K562 (cell line): ENCODE measurements at regions not wholly inside any gene's neighbourhood (a gene's known extent, or its start where the extent isn't known, plus 50 kb on each side); places are given as distances from the start of the nearest gene placed in this dataset.
A peak's percentile ranks its signal among the peaks of the same experiment; 100 is the strongest.

Experiments used
- ATAC-seq: fragments of 200-7000 bp; cut with Tn5 transposase; 3 replicates; pipeline ENCODE4 v1.9.1; 2020; ENCODE audit warnings: moderate library complexity
- BruUV-seq: library from RNA; stranded (reverse); fragments of 400-500 nt; replicated peaks from 2 replicates; lab custom pipeline; 2021; lab: Mats Ljungman, UMichigan
- CTCF ChIA-PET: fragments of 300-600 bp; formaldehyde crosslinking; extraction: SDS; loops from one replicate; lab custom pipeline; 2021; ENCODE audit warnings: low intra/inter-chr PET ratio; lab: Yijun Ruan, JAX
- POLR2A ChIA-PET: fragments of 300-600, 350-650 bp; sonication (Branson Sonifier 250); formaldehyde crosslinking; extraction: SDS; loops from one replicate; lab custom pipeline; 2021; ENCODE audit warnings: antibody characterized with exemption, inconsistent platforms; lab: Yijun Ruan, JAX
- DNase-seq, 4 experiments: peaks; one replicate each; pipeline versions ENCODE4 v3.0.0 to v3.0.0-alpha.2; 2011 to 2018; ENCODE audit warnings: low spot score in 3 of 4, mixed read lengths in 3 of 4; ENCODE audit errors: extremely low read depth in 1 of 4
- FAIRE-seq: peaks from 2 replicates; lab custom pipeline; 2011; peaks lifted over from hg19 to GRCh38; lab: Jason Lieb, UNC
- H2AFZ ChIP-seq: 2 replicates; pipeline ENCODE4 v1.6.0; 2011; ENCODE audit warnings: low read depth, low read length, control low read depth, inconsistent platforms
- H3K27ac ChIP-seq: fragments of 200-600 bp; 3 replicates; pipeline ENCODE4 v1.8.0; 2011; ENCODE audit warnings: low read depth, mild to moderate bottlenecking, control low read depth, inconsistent platforms, low read length, moderate library complexity, mixed read lengths; ENCODE audit errors: extremely low read depth
- H3K27me3 ChIP-seq, 2 experiments: fragments of 300-600 bp in 1 of 2; 2 replicates in 1 of 2; 3 replicates in 1 of 2; pipeline versions ENCODE4 v1.6.0 to v1.8.0; 2011; ENCODE audit warnings: inconsistent platforms in 2 of 2, low read length in 2 of 2, mild to moderate bottlenecking in 1 of 2, mixed read lengths in 1 of 2, moderate library complexity in 1 of 2; ENCODE audit not compliant: control insufficient read depth in 2 of 2, insufficient read depth in 2 of 2
- H3K36me3 ChIP-seq: fragments of 300-600 bp; 3 replicates; pipeline ENCODE4 v1.8.0; 2011; ENCODE audit warnings: mild to moderate bottlenecking, low read length, inconsistent platforms; ENCODE audit not compliant: control insufficient read depth, insufficient read depth
- H3K4me1 ChIP-seq, 2 experiments: fragments of 200-600 bp in 1 of 2; replicated peaks in 1 of 2; 2 replicates in 1 of 2; 3 replicates in 1 of 2; pipeline versions ENCODE4 v1.5.1 to v1.8.0; 2011; ENCODE audit warnings: inconsistent platforms in 2 of 2, low read length in 2 of 2, mild to moderate bottlenecking in 1 of 2, mixed read lengths in 1 of 2, moderate library complexity in 1 of 2; ENCODE audit not compliant: control insufficient read depth in 2 of 2, insufficient read depth in 2 of 2
- H3K4me2 ChIP-seq: 2 replicates; pipeline ENCODE4 v1.6.1; 2011; ENCODE audit warnings: low read length, control low read depth, inconsistent platforms, mixed read lengths; ENCODE audit not compliant: insufficient read depth
- H3K4me3 ChIP-seq: fragments of 200-600 bp; sonication (generic), shearing (Covaris generic); 2 replicates; pipeline ENCODE4 v1.5.1; 2016; ENCODE audit warnings: control low read depth, inconsistent platforms
- H3K79me2 ChIP-seq: fragments of 200-600 bp; 3 replicates; pipeline ENCODE4 v1.8.0; 2011; ENCODE audit warnings: low read length, inconsistent platforms; ENCODE audit not compliant: control insufficient read depth, insufficient read depth
- H3K9ac ChIP-seq, 2 experiments: 2 replicates each; pipeline versions ENCODE4 v1.6.0 to v1.6.1; 2011; ENCODE audit warnings: low read depth in 2 of 2, low read length in 2 of 2, control low read depth in 1 of 2, inconsistent platforms in 1 of 2, mild to moderate bottlenecking in 1 of 2, mixed read lengths in 1 of 2; ENCODE audit not compliant: insufficient read depth in 1 of 2
- H3K9me1 ChIP-seq: one replicate; pipeline ENCODE4 v1.6.0; 2011; ENCODE audit warnings: inconsistent platforms, mild to moderate bottlenecking, low read length, moderate library complexity; ENCODE audit not compliant: control insufficient read depth, insufficient read depth
- H3K9me3 ChIP-seq: replicated peaks from 2 replicates; pipeline ENCODE4 v1.5.1; 2011; ENCODE audit warnings: low read depth, low read length, inconsistent platforms; ENCODE audit not compliant: control insufficient read depth, insufficient read depth
- H4K20me1 ChIP-seq: replicated peaks from 2 replicates; pipeline ENCODE4 v1.6.1; 2011; ENCODE audit warnings: low read length, inconsistent platforms, mixed read lengths; ENCODE audit not compliant: control insufficient read depth, insufficient read depth
- CREB1 ChIP-seq, 2 experiments: sonication (generic) in 1 of 2; formaldehyde crosslinking in 1 of 2; IDR thresholded peaks; 2 replicates each; pipeline versions ENCODE4 v1.6.1 to v1.8.0; 2012 to 2022; ENCODE audit warnings: inconsistent platforms in 1 of 2, mild to moderate bottlenecking in 1 of 2, missing genetic modification reagents in 1 of 2, moderate library complexity in 1 of 2
- GABPB1 ChIP-seq: sonication (generic); formaldehyde crosslinking; IDR thresholded peaks from 2 replicates; pipeline ENCODE4 v1.8.0; 2022; ENCODE audit warnings: mild to moderate bottlenecking, missing genetic modification reagents
- RAD21 ChIP-seq, 2 experiments: fragments of 250-450 bp in 1 of 2; fragments of 450-650 bp in 1 of 2; sonication (Bioruptor Pico) in 1 of 2; formaldehyde crosslinking in 1 of 2; IDR thresholded peaks in 1 of 2; conservative IDR thresholded peaks in 1 of 2; 2 replicates each; pipeline versions ENCODE4 v1.4.0 to v1.8.0; 2020 to 2022; ENCODE audit warnings: mild to moderate bottlenecking in 2 of 2, moderate library complexity in 1 of 2
- RFX5 ChIP-seq: IDR thresholded peaks from 2 replicates; pipeline ENCODE4 v1.6.1; 2011; ENCODE audit warnings: low read depth, mild to moderate bottlenecking, improper control_type of control experiment, low read length
- SMARCA4 ChIP-seq: fragments of 450-650 bp; IDR thresholded peaks from 2 replicates; pipeline ENCODE4 v1.6.1; 2016
- WGBS: fragments of 100-300 bp; shearing (Covaris generic); methylation state at CpG from one replicate; pipeline ENCODE4 v1.1.6; 2016; ENCODE audit warnings: low coverage, mixed read lengths; ENCODE audit not compliant: insufficient coverage; ENCODE audit errors: missing lambda C conversion rate; 5-methylcytosine and 5-hydroxymethylcytosine counted together
- in situ Hi-C: fragments of 300-500 bp; cut with MboI; formaldehyde crosslinking; loops from 4 replicates; pipeline ENCODE4 v1.15.0; 2018; ENCODE audit warnings: inconsistent platforms, mixed read lengths
- intact Hi-C: fragments of 100-400 bp; cut with micrococcal nuclease; formaldehyde crosslinking; loops from 2 replicates; pipeline ENCODE4 v1.14.2; 2022
- TF ChIP-seq, protein P1 (sequence below): fragments of 450-650 bp; IDR thresholded peaks from 2 replicates; pipeline ENCODE4 v1.6.1; 2016; ENCODE audit warnings: low read depth, mild to moderate bottlenecking, moderate library complexity

DNA sequence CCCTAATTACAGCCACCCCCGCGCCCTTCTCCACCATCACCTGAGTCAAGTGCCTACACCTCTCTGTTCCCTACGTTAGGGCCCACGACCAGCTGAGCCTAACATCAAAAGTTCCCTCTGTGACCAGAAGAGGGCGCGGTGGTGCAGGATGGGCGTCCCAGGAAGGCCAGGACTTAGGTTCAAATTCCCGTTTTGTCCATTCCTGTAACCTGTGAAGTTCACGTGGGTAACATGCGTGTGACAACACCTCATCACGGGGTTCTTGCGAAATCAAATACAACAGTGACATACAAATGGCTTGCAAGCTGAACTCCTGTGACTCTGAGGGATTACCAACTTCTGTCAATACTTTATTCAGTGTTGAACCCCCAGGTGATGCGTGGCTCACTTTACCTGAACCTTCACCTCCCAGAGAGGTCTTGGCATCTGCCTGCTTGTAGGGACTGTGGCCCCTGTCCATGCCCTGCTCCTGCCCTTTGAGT lies 207.9 kb downstream of the ARL4C start (continued):
- TF ChIP-seq RAD21 (CRISPR knock-in tag; conservative IDR thresholded peaks at IDR 0.05 in 1 of 2, IDR thresholded peaks at IDR 0.05 in 1 of 2) (peak; percentile 54 to 55), GABPB1 (CRISPR knock-in tag) (no peak), CREB1 (IDR thresholded peaks at IDR 0.05) (no peak), CREB1 (CRISPR knock-in tag; IDR thresholded peaks at IDR 0.05) (no peak)
- TF ChIP-seq, protein P1, sequence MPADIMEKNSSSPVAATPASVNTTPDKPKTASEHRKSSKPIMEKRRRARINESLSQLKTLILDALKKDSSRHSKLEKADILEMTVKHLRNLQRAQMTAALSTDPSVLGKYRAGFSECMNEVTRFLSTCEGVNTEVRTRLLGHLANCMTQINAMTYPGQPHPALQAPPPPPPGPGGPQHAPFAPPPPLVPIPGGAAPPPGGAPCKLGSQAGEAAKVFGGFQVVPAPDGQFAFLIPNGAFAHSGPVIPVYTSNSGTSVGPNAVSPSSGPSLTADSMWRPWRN = no peak

DNA sequence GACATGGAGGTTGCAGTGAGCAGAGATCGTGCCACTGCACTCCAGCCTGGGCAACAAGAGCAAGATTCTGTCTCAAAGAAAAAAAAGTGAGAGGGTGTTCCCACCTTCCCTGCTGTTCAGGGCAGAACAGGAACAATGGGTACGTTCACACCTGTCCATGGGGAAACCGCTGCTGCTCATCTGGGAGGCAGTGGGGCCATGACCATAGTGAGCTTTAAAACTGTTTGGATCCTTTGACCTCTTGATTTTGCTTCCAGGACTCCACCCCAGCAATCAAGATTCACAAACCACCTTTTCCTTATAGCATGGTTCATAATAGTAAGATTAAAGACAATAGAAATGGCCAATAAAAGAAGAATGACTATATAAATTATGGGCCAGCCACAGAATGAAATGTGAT lies 209.2 kb downstream of the ARL4C start:
- no peaks in the 10 kb centered on the region for H3K36me3 ChIP-seq
- in situ Hi-C loops (no loop called here), intact Hi-C loops (loop anchor here (5.0 kb wide), 2 partner anchors 120 to 215 kb away; no protein-coding TSS in a partner anchor)
- FAIRE-seq (no peak), DNase-seq (no peak), ATAC-seq (no peak)
- no peaks in the 10 kb centered on the region for H3K9me3 ChIP-seq
- H3K4me2 ChIP-seq = no peak overlapping the region
- no peaks in the 10 kb centered on the region; a peak in 1 of 5 replicates for H3K4me1 ChIP-seq
- TF ChIP-seq RFX5 = no peak
- no peak for TF ChIP-seq SMARCA4
- H2AFZ ChIP-seq = no peak overlapping the region
- no peak overlapping the region for H3K4me3 ChIP-seq
- 0% methylated on average over 3 of the region's 3 CpGs for WGBS
- no peaks in the 10 kb centered on the region for H4K20me1 ChIP-seq
- no peaks in the 10 kb centered on the region for H3K27me3 ChIP-seq
- no TSS peak for BruUV-seq
- H3K9me1 ChIP-seq = peaks cover 3% of the 10 kb centered on the region
- no peaks in the 10 kb centered on the region for H3K79me2 ChIP-seq
- no peak overlapping the region for H3K9ac ChIP-seq
- POLR2A ChIA-PET = no interaction called here
- CTCF ChIA-PET = no interaction called here
- H3K27ac ChIP-seq = no peak overlapping the region
